ELR (cell line): ENCODE measurements at regions not wholly inside any gene's neighbourhood (a gene's known extent, or its start where the extent isn't known, plus 50 kb on each side); places are given as distances from the start of the nearest gene placed in this dataset.

Experiments
- DNase-seq: peaks from one replicate; pipeline ENCODE4 v3.0.0-alpha.2; 2015; ENCODE audit warnings: low read depth

DNA sequence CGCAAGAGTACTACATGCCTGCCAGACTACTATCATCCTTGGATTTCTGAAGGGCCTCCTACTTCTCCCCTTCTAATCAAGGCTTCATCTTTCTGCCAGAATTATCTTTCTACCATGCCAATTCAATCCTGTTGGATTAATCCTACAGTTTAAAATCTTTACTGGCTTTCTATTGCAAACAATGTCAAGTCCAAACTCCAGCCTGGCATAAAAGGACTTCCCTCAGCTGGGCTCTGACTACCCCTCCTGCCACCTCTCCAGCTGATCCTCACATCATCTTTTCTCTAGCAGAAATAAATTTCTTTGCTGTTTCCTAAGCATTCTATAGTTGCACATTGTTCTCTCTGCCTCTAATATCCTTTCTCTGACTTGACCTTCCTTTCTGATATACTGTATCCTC lies 119.7 kb upstream of the RAD23B start:
- DNase-seq, result no peak

DNA sequence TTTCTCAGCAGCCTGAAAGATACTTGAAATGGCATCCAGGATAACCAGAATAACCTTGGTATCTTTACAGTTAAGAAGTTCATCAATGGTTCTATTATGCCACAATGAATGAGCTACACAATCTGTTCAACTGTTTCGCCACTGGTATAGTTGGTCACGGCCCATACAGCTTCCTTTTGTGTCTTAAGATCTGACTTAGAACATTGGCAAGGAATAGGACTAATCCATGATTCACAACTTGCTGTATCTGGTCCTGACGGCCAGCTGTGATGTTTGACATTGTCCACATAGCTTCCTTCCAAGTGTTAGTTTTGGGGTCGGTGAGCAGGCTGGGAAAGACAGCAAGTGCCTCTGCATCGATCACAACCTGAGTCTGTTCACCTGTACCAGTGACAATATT lies 113.3 kb upstream of the RAD23B start:
- no peak for DNase-seq

DNA sequence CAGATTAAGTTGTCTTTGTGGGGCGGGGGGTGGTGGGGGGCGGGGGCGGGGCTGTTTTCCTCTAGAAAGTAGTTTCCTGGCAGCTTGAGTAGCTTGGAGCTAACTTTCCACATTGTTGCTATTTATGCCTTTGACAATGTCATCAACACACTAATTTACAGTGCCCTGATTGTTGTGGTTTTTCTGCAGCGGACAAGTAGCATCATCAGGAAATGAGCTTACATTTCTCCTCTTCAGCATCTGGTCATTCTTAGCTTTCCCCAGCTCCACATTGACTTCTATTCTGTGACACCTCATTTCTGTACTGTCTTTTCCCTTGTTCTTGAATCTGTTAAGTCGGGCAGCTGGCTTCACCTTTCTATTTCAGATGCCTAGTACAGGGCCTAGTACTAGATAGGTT lies 112.3 kb upstream of the RAD23B start:
- DNase-seq, result no peak

DNA sequence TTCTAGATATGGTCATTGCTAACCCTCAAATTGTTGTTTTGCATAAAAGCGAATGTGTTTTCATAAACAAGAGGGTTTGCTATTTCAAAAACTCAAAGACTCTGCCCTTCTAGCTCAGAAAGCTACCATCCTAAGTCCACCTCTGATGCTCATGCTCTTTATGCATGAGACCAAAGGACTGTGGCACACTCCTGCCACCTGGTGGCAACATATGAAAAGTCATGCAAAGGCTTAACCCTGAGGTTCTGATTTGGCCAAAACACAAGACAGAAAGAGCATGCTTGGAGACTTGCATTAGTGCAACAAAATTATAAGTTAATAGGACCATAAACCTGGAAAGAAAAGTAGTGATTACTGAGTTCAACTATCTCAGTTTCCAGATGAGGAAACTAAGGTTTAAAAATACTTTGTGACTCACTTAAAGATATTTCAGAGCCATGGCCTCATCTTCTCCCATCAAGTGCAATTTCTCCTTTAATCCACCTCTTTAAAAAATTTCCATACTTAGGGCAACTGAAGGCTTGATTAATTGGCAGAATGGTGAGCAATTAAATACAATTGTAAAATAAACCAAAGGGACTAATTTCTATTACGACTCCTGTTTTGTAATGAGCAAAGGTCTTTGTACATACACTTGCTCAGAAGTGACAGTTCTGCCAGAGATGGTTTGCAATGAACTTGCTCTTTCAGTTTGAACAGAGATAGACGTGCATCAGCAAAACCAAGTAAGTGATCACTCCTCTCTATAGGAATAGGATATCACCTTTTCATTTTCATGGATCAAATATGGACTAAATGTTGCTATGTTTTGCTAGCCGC lies 110.7 kb upstream of the RAD23B start:
- DNase-seq, result peak; percentile 73

DNA sequence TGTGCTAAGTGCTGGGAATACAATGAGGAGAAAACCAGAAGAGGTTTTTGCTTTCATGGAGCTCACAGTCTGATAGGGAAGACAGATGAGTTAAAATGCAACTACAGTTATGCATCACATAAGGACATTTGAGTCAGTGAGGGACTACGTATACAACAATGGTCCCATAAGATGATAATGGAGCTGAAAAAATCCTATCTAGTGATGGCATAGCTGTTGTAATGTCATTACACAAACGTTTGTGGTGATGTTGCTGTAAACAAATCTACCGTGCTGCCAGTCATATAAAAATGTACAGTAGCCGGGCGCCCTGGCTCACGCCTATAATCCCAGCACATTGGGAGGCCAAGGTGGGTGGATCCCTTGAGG lies 110.1 kb upstream of the RAD23B start:
- no peak for DNase-seq

DNA sequence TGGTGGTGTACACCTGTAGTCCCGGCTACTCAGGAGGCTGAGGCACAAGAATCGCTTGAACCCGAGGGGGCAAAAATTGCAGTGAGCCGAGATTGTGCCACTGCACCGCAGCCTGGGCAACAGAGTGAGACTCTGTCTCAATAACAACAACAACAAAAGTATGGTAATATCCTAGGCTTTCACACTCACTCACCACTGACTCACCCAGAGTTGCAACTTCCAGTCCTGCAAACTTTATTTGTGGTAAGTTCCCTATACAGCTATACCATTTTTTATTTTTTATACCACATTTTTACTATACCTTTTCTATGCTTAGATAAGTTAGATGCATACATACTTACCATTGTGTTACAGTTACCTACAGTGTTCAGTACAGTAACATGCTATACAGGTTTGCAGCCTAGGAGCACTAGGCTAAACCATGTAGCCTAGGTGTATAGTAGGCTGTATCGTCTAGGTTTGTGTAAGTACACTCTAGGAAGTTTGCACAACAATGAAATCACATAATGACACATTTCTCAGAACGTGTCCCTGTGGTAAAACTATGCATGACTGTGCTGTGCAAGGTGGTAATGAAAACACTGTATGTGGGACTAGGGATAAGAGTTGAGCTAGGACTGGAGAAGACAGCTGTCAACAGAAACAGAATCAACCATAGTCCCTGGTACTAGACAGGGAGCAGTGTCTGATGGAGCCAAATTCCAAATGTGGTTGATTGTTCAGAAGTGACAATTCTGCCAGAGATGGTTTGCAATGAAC lies 109.5 kb upstream of the RAD23B start:
- no peak for DNase-seq

DNA sequence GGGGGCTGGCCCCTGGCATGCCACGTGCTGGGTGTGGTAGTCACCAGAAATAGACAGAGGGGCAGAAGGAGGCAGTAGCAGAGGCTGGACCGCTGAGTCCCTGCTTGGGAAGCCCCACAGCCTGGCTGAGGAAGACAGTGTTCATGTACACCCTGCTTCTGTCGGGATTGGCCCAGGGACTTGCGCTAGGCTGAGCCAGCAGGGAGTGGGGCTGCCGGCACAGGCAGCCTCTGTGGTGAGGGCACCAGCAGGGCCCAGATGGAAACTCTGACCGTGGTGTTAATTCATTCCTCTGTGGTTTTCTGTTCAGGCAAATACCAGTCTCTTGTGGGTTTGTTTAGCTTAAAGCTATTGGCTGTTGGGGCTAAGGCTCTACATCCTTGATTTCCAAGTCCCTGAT lies 108.6 kb upstream of the RAD23B start:
- no peak for DNase-seq

DNA sequence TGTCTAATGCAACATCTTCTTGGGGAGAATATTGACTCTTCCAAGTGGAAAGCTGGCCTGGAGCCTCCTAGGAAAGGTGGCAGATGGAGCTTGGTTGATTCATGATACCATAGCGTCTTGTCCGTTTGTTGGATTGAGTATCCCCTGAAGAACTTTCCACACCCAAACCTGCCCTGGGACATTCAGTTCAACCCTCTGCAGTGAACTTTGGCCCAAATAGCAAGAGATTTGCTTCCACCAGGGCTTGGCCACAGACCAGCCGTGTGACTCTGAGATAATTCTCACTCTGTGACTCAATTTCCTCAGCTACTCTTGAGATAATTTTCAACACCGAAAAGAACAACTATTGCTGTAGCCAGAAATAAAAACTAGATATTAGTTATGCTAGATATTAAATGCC lies 108.0 kb upstream of the RAD23B start:
- DNase-seq, result no peak

DNA sequence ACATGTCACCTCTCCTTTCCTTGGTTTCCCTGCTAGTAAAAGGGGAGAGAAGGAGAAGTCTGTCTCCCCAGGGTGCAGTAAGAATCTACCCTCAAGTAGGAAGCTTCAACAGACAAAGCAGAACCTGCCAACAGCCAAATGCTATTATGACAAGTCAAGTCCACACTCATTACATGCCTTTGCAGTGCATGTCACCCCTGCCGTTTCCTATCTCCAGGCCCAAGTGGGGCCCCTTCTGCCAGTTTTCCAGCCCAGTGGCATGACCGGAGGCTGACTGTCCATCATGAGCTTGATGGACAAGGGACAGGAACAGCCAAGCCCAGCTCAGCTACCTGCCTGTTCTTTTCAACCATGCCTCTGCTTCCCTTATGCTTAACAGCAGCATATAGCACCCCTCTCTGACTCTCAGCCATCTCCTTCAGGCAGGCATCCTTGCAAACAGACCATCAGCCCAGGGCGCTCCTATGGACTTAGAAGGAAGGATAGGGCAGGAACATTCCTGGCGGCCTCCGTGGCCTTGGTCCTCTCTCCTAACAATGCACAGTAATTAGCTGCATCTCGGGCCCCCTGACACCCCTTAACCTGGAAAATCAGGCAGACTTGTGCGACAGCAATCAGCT lies 107.2 kb upstream of the RAD23B start:
- DNase-seq, result no peak

DNA sequence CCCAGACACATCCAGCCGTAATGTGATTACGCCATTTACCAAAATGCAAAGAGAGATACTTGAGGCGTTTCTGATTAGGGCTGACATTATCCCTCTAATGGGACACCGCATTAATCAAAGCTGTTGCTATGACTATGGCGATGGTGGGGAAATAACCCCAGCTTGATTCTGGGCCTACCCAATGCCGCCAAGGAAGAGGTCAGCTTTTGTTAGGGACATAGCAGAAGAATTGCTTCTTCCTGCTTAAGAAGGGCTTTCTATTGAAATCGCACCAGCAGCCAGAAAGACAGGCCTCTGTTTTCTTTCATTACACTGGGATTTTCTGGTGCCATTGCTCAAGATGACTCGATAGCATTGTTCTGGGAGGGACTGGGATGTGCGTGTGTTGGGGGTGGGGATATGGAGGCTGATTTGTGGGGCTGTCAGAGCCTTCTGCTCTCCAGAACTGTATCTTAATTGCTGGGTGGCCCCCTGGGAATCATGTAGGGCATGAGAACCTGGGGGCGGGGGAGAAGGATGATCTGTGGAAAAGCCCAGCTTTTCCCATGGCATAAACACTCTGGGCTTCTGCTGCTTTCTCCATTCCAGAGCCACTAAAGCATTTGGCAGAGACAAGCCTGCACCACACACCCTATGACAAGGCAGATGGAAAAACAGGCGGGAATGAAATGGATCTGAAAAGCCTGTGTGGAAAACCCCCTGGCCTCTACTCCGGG lies 106.5 kb upstream of the RAD23B start:
- DNase-seq, result no peak

DNA sequence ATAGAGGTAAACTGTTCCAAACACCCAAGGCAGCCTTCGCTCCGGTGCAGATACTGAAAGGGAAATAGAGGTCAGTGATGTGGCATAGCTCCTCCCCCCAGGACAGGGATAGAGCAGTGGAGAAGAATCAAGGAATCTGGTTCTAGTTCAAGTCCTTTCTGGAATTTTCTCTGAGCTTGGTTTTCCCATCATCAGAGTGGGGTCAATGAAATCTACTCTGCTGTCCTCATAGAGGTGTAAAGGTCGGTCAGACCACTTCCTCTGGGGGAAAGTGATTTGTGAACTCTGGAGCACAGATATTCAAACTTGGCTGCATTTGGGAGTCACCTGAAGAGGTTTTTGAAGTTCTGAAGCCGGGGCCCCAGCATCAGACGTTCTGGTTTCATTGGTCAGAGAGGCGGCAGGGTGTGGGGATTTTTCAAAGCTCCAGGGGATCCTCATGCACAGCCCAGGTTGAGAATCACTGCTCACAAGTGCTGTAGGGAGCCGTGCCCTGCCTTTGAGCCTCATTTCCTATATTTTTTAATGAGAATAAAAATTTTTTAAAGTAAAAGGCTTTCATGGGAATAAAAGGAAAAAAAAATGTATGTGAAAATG lies 105.7 kb upstream of the RAD23B start:
- no peak for DNase-seq

DNA sequence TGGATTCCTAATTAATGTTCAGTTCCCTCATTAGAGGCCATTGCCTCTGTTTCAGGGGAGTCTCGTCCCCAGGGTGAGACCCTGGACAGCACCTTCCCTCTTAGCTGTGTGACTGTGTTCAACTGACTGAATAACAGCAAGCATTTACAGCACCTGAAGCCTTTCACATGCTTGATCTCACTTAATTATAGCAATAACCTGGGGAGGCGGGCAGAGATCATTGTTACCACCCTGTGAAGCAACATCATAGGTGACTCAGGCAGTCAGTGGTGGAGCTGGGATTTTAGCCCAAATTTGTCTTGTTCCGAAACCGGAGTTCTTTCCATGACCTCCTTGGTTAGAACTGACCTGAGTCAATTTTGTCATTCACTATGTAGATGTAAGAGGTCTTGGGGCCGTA lies 105.2 kb upstream of the RAD23B start:
- no peak for DNase-seq

DNA sequence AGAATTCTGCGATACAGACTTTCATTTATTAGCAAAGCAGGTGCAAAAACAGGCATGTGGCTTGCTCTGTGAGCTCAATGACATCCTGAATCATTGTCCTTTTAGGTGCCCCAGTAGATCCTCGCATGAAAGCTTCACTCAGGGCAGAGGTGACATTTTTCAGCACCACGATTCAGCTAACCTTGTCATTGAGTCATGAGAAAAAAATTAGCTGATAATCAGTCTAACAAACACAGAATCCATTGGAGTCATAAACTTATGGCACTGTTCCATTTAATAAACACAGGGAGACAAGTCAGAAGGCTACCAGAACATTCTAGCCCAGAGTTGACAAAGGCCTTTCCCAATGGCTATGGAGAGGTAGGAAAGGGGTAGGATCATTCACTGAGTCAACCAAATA lies 104.8 kb upstream of the RAD23B start:
- peak; percentile 22 for DNase-seq

DNA sequence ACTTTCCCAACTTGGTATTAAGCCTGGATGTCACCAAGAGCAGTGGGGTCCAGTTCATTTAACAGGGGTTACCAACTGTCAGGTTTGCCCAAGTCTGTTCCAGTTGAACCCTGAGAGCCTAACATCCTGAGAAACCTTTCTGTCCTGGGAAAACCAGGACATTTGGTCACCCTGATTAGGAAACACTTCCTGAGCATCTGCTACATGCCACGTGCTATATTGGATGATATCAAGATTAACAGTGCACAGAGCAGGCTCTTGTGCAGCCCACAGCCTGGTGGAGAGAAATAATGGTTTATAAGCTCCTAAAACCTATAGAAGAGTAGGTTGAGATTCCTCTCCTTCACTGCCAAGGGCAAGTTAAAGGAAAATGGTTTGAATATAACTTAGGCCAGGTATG lies 102.9 kb upstream of the RAD23B start:
- no peak for DNase-seq

DNA sequence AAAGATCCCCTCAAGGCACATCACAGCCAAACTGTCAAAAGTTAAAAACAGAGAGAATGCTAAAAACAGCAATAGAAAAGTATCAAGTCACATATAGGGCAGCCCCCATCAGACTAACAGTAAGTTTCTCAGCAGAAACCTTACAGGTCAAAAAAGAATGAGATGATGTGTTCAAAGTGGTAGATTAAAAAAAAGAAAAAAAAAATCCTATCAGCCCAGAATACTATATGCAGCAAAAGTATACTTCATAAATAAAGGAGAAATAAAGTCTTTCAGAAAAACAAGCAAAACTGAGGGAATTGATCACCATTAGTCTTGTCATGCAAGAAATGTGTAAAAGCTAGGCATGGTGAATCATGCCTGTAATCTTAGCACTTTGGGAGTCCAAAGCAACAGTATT lies 99.9 kb upstream of the RAD23B start:
- DNase-seq, result no peak

DNA sequence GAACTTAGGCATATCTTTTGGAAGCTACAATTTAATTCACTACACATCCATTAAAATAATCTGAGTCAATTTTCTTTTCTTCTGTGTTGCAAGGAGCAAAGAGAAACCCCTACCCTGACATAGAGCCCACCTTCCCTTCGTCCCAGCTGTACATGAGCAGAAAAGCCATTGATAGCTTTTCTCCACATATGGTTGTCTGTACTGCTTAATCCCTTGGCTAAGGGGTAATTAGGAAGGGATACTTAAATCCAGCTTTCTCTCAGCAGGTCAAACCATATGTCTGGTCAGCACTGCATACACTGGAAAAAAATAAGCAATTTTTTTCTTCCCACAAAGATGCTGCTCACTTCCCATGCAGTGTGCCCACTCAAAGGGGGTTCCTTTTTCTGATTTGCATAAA lies 94.7 kb upstream of the RAD23B start:
- no peak for DNase-seq

DNA sequence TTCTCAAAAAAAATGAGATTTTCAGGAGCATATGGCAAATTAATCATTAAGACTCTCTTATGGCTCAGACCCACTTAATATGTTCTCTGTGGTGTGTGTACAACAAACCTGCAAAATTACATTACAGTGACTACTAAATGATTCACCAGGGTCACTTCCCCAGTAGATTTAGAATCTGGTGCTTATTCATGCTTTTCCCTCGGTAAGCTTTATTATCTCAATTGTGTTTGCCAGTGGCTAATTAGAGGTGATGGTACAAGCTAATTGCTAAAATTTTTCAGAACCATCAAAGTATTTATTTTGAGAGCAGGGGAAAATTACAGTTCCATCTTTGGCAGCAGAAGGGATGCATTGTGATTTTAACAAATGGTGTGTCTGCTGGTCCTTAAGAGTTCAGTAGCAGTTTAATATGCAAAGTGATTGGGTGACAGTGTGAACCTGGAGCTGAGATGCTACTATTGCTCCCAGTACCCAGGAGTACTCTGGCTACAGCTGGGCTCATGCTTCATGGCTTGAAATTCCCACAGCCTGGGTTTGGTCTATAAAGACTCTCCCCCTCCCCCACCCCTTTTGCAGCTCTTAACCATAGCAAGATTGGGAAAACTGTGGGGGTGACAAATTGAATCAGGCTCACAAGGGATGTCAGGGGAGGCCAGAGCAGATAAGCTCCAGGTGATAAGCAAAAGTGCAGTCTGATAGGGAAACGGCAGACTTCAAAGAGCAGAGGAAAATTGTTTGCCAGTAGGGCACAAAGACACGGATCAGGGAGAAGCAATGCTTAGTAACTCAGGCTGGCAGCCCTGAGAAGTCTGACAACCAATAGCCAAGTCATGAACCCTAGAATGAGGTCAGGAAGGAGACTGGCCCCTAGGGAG lies 92.8 kb upstream of the RAD23B start:
- peak; percentile 80 for DNase-seq

DNA sequence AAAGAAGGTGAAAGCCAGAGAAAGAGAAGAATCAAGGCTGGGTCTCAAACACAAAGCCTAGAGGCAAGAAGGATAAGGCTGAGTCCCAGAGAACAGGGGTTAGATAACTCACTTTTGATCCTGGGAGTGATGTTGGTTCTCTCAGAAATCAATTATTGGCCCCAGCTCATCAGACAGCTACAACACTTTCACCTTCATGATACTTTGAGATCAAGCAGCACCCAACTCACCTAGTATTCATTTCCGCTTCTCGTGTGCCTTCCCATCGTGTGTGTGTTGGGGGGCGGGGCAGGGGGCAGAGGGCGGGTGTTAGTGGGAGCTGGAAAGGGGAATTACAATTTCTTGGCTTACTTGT lies 92.2 kb upstream of the RAD23B start:
- no peak for DNase-seq

DNA sequence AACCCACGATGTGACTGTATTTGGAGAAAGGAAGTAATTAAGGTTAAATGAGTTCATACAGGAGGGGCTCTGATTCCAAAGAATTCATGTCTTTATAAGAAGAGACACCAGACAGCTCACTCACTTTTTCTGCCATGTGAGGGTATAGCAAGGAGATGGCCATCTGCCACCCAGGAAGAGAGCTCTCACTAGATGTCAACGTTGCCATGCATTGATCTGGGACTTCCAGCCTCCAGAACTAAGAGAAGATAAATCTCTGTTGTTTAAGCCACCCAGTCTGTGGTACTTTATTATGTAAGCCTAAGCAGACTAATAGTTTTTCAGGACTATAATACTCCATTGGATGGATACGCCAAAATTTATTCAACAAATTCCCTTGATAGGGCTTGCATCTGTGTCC lies 89.8 kb upstream of the RAD23B start:
- DNase-seq, result no peak

DNA sequence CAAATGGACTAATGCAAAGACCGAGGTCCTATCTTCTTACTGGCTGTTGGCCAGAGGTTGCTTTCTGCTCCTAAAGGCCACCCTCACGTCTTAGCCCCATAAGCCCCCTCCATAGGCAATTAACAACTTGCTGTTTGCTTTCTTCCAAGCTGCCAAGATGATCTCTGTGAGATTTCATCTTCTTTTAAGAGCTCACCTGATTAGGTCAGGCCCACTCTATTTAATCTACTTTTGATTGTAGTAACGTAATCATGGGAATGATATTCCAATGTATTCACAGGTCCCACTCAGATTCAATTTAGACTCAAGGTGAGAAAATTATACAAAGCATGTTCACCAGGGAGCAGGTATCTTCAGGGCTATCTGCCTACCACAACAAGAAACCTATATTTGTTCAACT lies 84.4 kb upstream of the RAD23B start:
- no peak for DNase-seq

DNA sequence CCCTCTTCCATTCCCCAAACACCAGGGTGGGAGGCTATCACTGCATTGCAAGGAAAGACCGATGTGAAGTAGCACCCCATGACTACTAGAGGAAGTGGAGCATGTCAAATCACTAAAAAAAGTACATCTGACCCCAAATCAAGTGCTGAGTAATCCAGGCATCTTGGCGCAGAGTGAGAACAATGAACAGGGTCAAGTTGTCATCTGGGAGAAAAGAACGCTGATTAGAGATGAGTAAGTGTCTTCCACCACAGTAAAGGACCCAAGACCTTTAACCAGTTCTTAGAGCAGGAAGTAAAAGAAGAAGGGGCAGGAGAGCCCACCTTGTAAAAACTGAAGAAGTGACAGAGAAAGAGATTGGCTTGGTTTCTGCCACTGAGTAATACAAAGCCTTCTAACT lies 75.0 kb upstream of the RAD23B start:
- peak; percentile 72 for DNase-seq
